Brain pericyte (primary cell): ENCODE measurements at regions not wholly inside any gene's neighbourhood (a gene's known extent, or its start where the extent isn't known, plus 50 kb on each side); places are given as distances from the start of the nearest gene placed in this dataset.
"Not testable (repeated sequence)": the region's sequence is repeated elsewhere in the genome, so short reads cannot be mapped to it uniquely, and the experiment has no call there.

Experiments used
- DNase-seq: peaks from one replicate; pipeline ENCODE4 v3.0.0-alpha.2; 2012; ENCODE audit warnings: low read depth, low spot score

GRCh38 chr15:62502451-62502850, 337.4 kb upstream of the C2CD4B start:
- DNase-seq: no peak

- no peak for DNase-seq
Observed at GRCh38 chr15:62503451-62503850, 338.4 kb upstream of the C2CD4B start.

- DNase-seq: no peak
Observed at GRCh38 chr15:62505762-62506161, 340.7 kb upstream of the C2CD4B start.

GRCh38 chr15:62506217-62506805, 341.2 kb upstream of the C2CD4B start:
- DNase-seq: peak; percentile 42

DNA sequence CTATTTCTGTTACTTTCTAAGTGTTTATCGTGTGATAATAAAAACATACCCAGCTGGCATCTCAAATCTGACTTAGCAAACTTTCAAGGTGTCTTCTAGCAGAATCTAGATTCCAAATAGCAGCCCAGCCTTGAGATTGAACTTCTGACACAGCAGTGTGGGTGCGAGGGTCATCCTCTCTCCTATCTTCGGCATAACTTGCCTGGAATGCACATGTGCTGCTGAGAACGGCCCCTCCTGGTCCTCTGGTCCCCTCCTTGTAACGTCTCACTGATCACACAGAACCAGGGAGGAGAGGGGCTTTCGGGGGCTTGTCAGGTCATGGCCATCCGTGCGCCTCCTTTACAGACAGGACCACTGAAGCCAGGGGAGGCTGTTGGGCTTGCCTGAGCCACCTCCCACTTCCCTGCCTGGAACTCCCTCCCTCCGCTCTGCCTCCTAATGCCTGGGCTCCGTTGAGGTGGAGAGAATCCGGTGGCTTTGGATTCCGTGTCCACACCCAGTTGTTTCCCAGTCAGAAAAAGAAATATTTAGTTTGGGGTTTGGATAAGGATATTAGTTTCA, 344.4 kb upstream of the C2CD4B start:
- no peak for DNase-seq

GRCh38 chr15:62510791-62511190, 345.7 kb upstream of the C2CD4B start:
- DNase-seq: no peak

- DNase-seq: no peak
Observed at GRCh38 chr15:62512904-62513303, 347.8 kb upstream of the C2CD4B start.

DNA sequence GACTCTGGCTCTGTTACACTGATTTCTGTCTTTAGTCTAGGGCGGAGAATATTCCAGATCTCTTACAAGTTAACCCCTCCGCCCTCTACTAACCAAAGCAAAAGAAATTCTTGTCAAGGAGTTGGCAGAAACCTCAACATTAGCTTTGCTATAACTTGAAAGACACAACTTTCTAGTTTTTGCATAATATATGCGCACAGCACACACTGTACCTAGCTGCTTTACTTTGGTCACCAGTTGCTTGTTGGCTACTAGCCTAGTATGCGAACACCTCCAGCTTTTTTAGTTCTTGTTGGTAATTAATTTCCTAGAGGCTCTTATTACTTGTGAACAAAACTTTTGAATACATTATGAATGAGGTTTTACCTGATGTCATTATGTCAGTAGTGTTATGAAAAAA, 348.8 kb upstream of the C2CD4B start:
- no peak for DNase-seq

GRCh38 chr15:62515696-62516395, 350.8 kb upstream of the C2CD4B start:
- no peak for DNase-seq

- no peak for DNase-seq
Observed at GRCh38 chr15:62517541-62517940, 352.5 kb upstream of the C2CD4B start.

GRCh38 chr15:62518666-62519065, 353.6 kb upstream of the C2CD4B start:
- DNase-seq: not testable (repeated sequence)

GRCh38 chr15:62519900-62520299, 354.8 kb upstream of the C2CD4B start:
- no peak for DNase-seq

DNA sequence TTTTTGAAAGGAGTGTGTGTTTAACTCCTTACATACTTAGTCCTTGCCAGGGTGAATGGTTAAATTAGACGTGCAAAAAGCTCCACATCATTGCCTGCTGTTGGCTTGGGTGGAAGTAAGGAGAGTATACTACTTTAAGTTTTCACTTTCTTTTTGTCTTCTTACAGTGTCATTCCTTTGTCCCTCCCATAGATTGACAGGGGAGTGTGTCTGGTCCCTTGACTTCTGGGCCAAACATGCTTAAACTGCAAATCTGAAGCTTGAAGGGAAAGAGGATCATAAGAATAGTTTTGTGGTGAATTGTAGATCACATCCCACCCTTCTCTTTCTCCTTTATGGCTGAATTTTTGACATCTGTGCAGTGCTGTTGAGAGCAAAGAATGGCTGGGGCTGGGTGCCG, 355.8 kb upstream of the C2CD4B start:
- no peak for DNase-seq

GRCh38 chr15:62521396-62521795, 356.3 kb upstream of the C2CD4B start:
- no peak for DNase-seq

DNA sequence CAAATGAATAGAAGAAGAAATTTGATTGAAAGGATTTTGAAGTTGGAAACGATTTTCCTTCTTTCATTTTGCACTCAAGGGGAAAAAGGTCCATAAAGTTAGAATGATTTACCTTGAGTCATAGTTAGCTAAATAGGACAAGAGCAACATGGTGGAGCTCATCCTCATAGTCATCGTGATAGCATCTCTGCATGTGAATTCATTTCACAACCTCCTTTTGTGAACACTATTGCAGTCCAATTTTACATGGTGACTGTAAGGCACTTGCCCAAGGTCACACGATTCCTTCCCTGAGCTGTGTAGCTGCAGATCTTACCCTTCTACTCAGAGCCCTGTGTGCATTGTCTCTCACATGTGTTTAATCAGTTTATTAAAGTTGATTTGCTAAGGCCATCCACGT, 359.8 kb upstream of the C2CD4B start:
- no peak for DNase-seq

- no peak for DNase-seq
Observed at GRCh38 chr15:62527387-62527786, 362.3 kb upstream of the C2CD4B start.

GRCh38 chr15:62528505-62528904, 363.4 kb upstream of the C2CD4B start:
- DNase-seq: no peak

- no peak for DNase-seq
Observed at GRCh38 chr15:62532367-62532766, 367.3 kb upstream of the C2CD4B start.

GRCh38 chr15:62533687-62534086, 368.6 kb upstream of the C2CD4B start:
- DNase-seq: no peak

DNA sequence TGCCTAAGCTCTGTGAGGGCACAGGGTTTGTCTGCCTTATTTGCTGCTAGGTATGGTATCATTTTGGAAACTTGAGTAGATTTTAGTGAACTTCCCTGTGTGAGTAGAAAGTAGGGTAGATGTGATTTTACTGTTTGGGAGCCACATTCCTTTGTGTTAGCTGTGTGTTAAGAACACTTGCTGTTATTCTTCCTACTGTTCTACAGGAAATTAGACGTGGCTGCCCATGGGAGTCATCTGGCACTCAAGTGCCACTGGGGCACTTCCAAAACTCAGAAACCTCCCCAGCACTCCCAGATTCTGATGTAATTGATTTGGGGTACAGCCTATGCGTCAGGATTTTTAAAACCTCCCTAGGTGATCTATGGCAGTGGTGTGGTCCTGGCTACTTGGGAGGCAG, 369.9 kb upstream of the C2CD4B start:
- DNase-seq: no peak

DNA sequence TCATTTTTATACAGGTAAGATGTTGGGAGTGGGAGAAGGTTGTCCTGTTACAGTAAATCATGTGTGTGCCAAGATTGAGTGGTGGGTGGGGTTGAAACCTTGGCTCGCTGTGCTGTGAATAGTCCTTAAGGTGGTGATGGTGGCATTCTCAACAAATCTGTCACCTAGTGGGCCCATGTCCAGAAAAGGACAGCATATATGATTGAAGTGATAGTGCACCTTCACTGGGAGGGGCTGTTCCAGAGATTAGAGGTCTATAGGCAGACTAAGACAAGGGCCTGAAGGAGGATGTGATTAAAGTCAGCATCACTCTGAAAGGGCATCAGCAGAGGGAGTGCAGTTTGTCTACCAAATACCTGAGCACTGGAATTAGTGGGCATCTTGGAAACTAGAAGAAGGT, 374.2 kb upstream of the C2CD4B start:
- DNase-seq: no peak

GRCh38 chr15:62541250-62541649, 376.2 kb upstream of the C2CD4B start:
- no peak for DNase-seq

DNA sequence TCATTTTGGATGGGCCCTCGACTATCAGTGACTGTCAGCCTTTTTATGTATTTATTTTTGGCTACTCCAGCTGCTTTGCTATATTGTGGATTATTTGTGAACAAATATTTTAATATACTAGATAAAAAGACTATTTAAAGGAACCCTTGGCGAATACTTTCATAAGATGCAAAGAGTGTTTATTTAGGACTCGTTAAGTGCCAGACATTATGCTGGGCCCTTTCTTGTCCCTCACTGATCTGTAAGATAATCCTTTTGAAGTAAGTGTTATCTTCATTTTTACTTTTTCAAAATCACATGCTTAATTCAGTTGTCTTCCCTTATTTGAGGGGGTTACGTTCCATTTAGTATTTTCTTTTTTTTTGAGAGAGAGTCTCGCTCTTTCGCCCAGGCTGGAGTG, 376.8 kb upstream of the C2CD4B start:
- DNase-seq: no peak
